Breast epithelium (tissue), 4 donors: ENCODE measurements at regions not wholly inside any gene's neighbourhood (a gene's known extent, or its start where the extent isn't known, plus 50 kb on each side); places are given as distances from the start of the nearest gene placed in this dataset.
"Not testable (repeated sequence)": the region's sequence is repeated elsewhere in the genome, so short reads cannot be mapped to it uniquely, and the experiment has no call there.

ENCODE experiments used
- DNase-seq, 2 donors: peaks; one replicate each; pipeline ENCODE4 v3.0.0-alpha.2; 2019; ENCODE audit warnings: low spot score in 2 of 2
- H3K27ac ChIP-seq, 2 donors: fragments of 200-600 bp; sonication (generic) in 1 of 2; one replicate each; pipeline ENCODE4 v1.5.1; 2016 to 2019; ENCODE audit warnings: mild to moderate bottlenecking in 1 of 2
- H3K27me3 ChIP-seq, 2 donors: fragments of 200-600 bp; sonication (generic) in 1 of 2; one replicate each; pipeline versions ENCODE4 v1.5.1 to v1.6.0; 2017 to 2019; ENCODE audit warnings: control low read depth in 1 of 2, mild to moderate bottlenecking in 1 of 2
- H3K36me3 ChIP-seq: fragments of 200-600 bp; one replicate; pipeline ENCODE4 v1.5.1; 2019
- H3K4me1 ChIP-seq, 2 donors: fragments of 200-600 bp; sonication (generic); one replicate each; pipeline ENCODE4 v1.5.1; 2016 to 2019; ENCODE audit warnings: control low read depth in 1 of 2
- H3K4me3 ChIP-seq, 3 donors: fragments of 200-600 bp; sonication (generic); 1 replicate in 2 of 3; 2 replicates in 1 of 3; pipeline ENCODE4 v1.5.1; 2016 to 2019; ENCODE audit warnings: mild to moderate bottlenecking in 3 of 3, moderate library complexity in 2 of 3
- H3K9me3 ChIP-seq, 2 donors: fragments of 200-600 bp; sonication (generic) in 1 of 2; one replicate each; pipeline ENCODE4 v1.5.1; 2016 to 2019; ENCODE audit warnings: control low read depth in 1 of 2
- POLR2A ChIP-seq: fragments of 450-650 bp; IDR thresholded peaks from one replicate; pipeline ENCODE4 v1.6.1; 2016; ENCODE audit warnings: antibody characterized with exemption, mild to moderate bottlenecking, moderate library complexity
- POLR2AphosphoS5 ChIP-seq, 3 donors: sonication (generic); formaldehyde crosslinking; IDR thresholded peaks; one replicate each; pipeline ENCODE4 v1.6.1; 2017; ENCODE audit warnings: antibody characterized with exemption in 3 of 3
- intact Hi-C: fragments of 100-400 bp; cut with DNase I; formaldehyde crosslinking; loops from one replicate; pipeline ENCODE4 v1.15.1; 2023; ENCODE audit warnings: low total_unique reads
- TF ChIP-seq, protein P1 (sequence below), 3 donors: fragments of 450-650 bp; IDR thresholded peaks; one replicate each; pipeline ENCODE4 v1.5.1; 2016 to 2017; ENCODE audit warnings: antibody characterized with exemption in 3 of 3, mild to moderate bottlenecking in 3 of 3, moderate library complexity in 3 of 3

DNA sequence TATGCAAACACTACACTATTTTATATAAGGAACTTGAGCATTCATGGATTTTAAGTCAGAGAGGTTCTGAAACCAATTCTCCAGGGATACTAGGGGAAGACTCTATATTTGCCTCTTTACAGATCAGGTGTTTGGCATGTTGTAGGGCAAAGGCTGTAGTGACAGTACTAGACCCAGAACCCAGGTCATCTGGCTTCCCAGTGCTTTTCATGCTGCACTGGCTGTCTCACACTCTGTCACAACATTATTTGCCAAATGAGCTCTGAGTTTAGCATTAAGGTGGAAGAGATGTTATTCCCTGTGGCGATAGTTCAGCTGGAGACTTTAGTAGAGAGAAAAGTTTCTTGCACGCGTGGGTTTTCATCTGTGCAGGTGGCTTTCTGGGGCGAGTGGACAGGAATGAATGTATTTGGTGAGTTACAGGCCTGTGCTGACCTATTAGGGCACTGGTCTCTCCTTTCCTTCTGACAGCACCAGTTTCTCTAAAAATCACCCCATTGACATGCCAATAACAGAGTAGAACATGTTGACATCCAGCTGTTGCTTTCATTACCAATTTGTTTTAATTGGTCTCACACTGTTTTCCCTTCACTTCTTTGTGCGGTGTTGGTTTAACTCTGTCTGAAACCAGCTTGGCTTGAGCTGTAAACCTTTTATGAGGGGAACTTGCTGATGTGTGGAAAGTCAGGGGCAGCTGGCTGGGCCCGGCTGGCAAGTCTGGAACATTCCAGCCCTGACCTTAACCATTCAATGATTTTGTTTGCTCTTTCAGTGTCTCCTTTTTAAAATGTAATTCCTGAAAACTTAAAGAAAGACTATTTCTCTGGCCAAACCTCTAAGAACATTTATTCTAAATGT, 643.0 kb upstream of the FAM98A start:
- Histone ChIP-seq H3K4me3 (no peak overlapping the region), H3K27ac (no peak overlapping the region), H3K4me1 (no peaks in the 10 kb centered on the region), H3K9me3 (no peaks in the 10 kb centered on the region), H3K27me3 (no peaks in the 10 kb centered on the region), H3K36me3 (no peaks in the 10 kb centered on the region)
- TF ChIP-seq POLR2AphosphoS5 (IDR thresholded peaks at IDR 0.05) = no peak
- TF ChIP-seq POLR2A = no peak
- TF ChIP-seq, protein P1, sequence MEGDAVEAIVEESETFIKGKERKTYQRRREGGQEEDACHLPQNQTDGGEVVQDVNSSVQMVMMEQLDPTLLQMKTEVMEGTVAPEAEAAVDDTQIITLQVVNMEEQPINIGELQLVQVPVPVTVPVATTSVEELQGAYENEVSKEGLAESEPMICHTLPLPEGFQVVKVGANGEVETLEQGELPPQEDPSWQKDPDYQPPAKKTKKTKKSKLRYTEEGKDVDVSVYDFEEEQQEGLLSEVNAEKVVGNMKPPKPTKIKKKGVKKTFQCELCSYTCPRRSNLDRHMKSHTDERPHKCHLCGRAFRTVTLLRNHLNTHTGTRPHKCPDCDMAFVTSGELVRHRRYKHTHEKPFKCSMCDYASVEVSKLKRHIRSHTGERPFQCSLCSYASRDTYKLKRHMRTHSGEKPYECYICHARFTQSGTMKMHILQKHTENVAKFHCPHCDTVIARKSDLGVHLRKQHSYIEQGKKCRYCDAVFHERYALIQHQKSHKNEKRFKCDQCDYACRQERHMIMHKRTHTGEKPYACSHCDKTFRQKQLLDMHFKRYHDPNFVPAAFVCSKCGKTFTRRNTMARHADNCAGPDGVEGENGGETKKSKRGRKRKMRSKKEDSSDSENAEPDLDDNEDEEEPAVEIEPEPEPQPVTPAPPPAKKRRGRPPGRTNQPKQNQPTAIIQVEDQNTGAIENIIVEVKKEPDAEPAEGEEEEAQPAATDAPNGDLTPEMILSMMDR (IDR thresholded peaks at IDR 0.05) = no peak
- no peak for DNase-seq
- intact Hi-C loops = no loop called here

GRCh38 chr2:34239511-34239910, 640.4 kb upstream of the FAM98A start:
- intact Hi-C loops = no loop called here
- H3K4me1 ChIP-seq = no peaks in the 10 kb centered on the region
- no peaks in the 10 kb centered on the region for H3K36me3 ChIP-seq
- TF ChIP-seq, protein P1 (IDR thresholded peaks at IDR 0.05) = no peak
- TF ChIP-seq POLR2A (no peak), POLR2AphosphoS5 (IDR thresholded peaks at IDR 0.05) (no peak)
- H3K27ac ChIP-seq = no peak overlapping the region
- no peak overlapping the region for H3K4me3 ChIP-seq
- H3K27me3 ChIP-seq = no peaks in the 10 kb centered on the region
- H3K9me3 ChIP-seq = peaks cover 0 to 10% of the 10 kb centered on the region in 2 donors
- no peak for DNase-seq

DNA sequence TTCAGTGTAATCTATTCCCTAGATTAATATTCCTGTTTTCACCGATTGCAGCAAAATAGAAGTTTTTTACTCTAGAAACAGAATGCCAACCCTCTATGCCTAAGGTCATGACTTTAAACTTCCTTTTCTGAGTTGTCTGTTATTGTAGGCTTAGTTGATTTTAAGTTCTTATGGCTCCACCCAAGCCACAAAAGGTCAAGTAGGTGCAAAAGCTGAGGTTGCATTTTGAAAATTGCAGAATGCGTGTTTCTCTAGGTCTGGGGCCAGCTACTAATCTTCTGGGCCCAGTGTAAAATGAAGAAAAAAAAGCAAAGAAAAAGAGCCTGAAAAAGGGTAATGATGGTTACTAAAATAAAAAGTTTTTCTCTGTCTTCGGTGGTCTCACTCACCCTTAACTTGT, 635.7 kb upstream of the FAM98A start:
- TF ChIP-seq, protein P1 (IDR thresholded peaks at IDR 0.05) = no peak
- TF ChIP-seq POLR2A (no peak), POLR2AphosphoS5 (IDR thresholded peaks at IDR 0.05) (no peak)
- Histone ChIP-seq H3K27me3 (no peaks in the 10 kb centered on the region), H3K4me1 (no peaks in the 10 kb centered on the region), H3K9me3 (peaks cover 0 to 10% of the 10 kb centered on the region in 2 donors), H3K27ac (no peak overlapping the region), H3K4me3 (no peak overlapping the region), H3K36me3 (no peaks in the 10 kb centered on the region)
- intact Hi-C loops = no loop called here
- DNase-seq = no peak

DNA sequence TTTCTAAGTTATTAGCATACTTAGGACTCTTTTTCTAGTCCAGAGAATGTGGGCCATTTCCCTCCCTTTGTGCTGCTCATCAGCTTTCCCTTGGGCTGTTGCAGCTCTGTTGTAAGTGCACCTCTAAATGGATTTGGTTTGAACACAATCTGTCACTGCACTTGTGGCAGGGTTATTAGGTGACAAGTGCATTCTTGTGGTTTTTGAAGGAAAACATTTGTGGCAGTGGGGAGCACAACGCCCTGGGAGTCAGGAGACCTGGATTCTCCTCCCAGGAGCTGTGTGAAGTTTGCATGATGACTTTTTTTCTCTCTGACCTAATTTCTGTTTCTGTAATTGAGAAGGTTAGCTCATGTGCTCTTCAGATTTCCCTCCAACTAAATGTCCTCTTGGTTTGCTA, 630.9 kb upstream of the FAM98A start:
- H3K4me3 ChIP-seq = no peak overlapping the region
- intact Hi-C loops = no loop called here
- no peak for TF ChIP-seq POLR2AphosphoS5 (IDR thresholded peaks at IDR 0.05)
- TF ChIP-seq POLR2A = no peak
- TF ChIP-seq, protein P1 (IDR thresholded peaks at IDR 0.05) = no peak
- no peak overlapping the region for H3K27ac ChIP-seq
- no peaks in the 10 kb centered on the region for H3K36me3 ChIP-seq
- DNase-seq = no peak
- H3K4me1 ChIP-seq = no peaks in the 10 kb centered on the region
- H3K27me3 ChIP-seq = no peaks in the 10 kb centered on the region
- no peaks in the 10 kb centered on the region for H3K9me3 ChIP-seq

DNA sequence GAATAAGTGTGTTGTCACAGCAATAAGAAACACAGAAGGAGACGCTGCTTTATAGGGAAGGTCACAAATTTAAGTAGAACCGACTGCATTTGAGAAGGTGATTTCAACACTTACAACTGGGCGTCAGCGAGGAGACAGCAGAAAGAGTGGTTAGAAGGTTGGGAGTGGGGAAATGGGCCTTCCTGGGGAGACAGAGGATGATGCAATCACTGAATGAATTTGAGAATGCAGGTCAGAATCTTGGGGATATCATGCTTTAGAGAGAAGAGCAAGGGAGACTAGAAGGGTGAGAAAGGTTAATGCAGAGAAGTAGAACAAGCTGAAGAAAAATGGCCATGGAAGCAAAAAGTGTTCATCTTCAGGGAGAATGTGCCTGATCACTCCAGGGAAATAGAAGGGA, 616.1 kb upstream of the FAM98A start:
- H3K4me1 ChIP-seq = no peaks in the 10 kb centered on the region
- intact Hi-C loops = no loop called here
- H3K27ac ChIP-seq = no peak overlapping the region
- DNase-seq = no peak
- no peaks in the 10 kb centered on the region for H3K36me3 ChIP-seq
- no peak overlapping the region for H3K4me3 ChIP-seq
- no peak for TF ChIP-seq POLR2A
- TF ChIP-seq, protein P1 (IDR thresholded peaks at IDR 0.05) = no peak
- no peak for TF ChIP-seq POLR2AphosphoS5 (IDR thresholded peaks at IDR 0.05)
- H3K27me3 ChIP-seq = no peaks in the 10 kb centered on the region
- H3K9me3 ChIP-seq = peaks cover 7 to 14% of the 10 kb centered on the region in 2 donors

- H3K4me3 ChIP-seq, H3K4me1 ChIP-seq, DNase-seq, H3K27me3 ChIP-seq, H3K36me3 ChIP-seq, intact Hi-C loops, H3K27ac ChIP-seq: not testable (repeated sequence)
- peaks cover 11 to 27% of the 10 kb centered on the region in 2 donors for H3K9me3 ChIP-seq
These were observed 611.3 kb upstream of the FAM98A start for GRCh38 chr2:34210382-34210781.
